ENCODE measurements at regions not wholly inside any gene's neighbourhood (a gene's known extent, or its start where the extent isn't known, plus 50 kb on each side); places are given as distances from the start of the nearest gene placed in this dataset.

- no peaks in the 10 kb centered on the region for H3K9me2 ChIP-seq (ENCODE audit: insufficient read depth, low read length)
- H3K27ac ChIP-seq (ENCODE audit: low read depth, low read length, poor library complexity, severe bottlenecking), result no peak overlapping the region
- BruUV-seq (replicated peaks), result no TSS peak
- H3K36me3 ChIP-seq (ENCODE audit: insufficient read depth, low read length), result no peaks in the 10 kb centered on the region
- ChIA-PET CTCF (ENCODE audit: unreplicated experiment) (interaction anchor here (1.7 kb wide), 1 partner anchor 474 kb away, joined by 6 read pairs; no protein-coding TSS in a partner anchor), POLR2A (interaction anchor here (1.1 kb wide), 1 partner anchor 709 kb away, joined by 3 read pairs; no protein-coding TSS in a partner anchor)
- intact Hi-C loops (cut with micrococcal nuclease; ENCODE audit: unreplicated experiment), result loop anchor here (5.0 kb wide), 3 partner anchors 476 to 801 kb away; no protein-coding TSS in a partner anchor
- no peaks in the 10 kb centered on the region for H3K4me1 ChIP-seq (ENCODE audit: insufficient read depth, low read length, poor library complexity, severe bottlenecking)
- H3K4me2 ChIP-seq (ENCODE audit: low read length), result no peak overlapping the region
- DNase-seq (ENCODE audit: low spot score), result no peak
- no peaks in the 10 kb centered on the region for H3K79me2 ChIP-seq (ENCODE audit: insufficient read depth, low read depth, low read length)
- no peak overlapping the region for H3K4me3 ChIP-seq (ENCODE audit: low read depth, low read length, poor library complexity, severe bottlenecking)
- no peaks in the 10 kb centered on the region for H3K9me3 ChIP-seq (ENCODE audit: low read length)
- H4K20me1 ChIP-seq (ENCODE audit: insufficient read depth, low read length), result no peaks in the 10 kb centered on the region
- H2AFZ ChIP-seq (ENCODE audit: low read length), result no peak overlapping the region
- no peak for TF ChIP-seq CTCF (conservative IDR thresholded peaks at IDR 0.05; ENCODE audit: low read length)
- no peak for TF ChIP-seq EZH2phosphoT487 (IDR thresholded peaks at IDR 0.05; ENCODE audit: borderline replicate concordance, low read depth, low read length)
These were observed 430.9 kb downstream of the ETS1 start for GRCh38 chr11:128156486-128156885.

- Histone ChIP-seq H3K4me2 (ENCODE audit: low read length) (no peak overlapping the region), H3K36me3 (ENCODE audit: insufficient read depth, low read length) (no peaks in the 10 kb centered on the region), H3K9me2 (ENCODE audit: insufficient read depth, low read length) (no peaks in the 10 kb centered on the region), H3K4me3 (ENCODE audit: low read depth, low read length, poor library complexity, severe bottlenecking) (no peak overlapping the region), H3K79me2 (ENCODE audit: insufficient read depth, low read depth, low read length) (no peaks in the 10 kb centered on the region), H4K20me1 (ENCODE audit: insufficient read depth, low read length) (no peaks in the 10 kb centered on the region), H3K27ac (ENCODE audit: low read depth, low read length, poor library complexity, severe bottlenecking) (no peak overlapping the region), H3K4me1 (ENCODE audit: insufficient read depth, low read length, poor library complexity, severe bottlenecking) (no peaks in the 10 kb centered on the region), H3K9me3 (ENCODE audit: low read length) (no peaks in the 10 kb centered on the region), H2AFZ (ENCODE audit: low read length) (no peak overlapping the region)
- no peak for DNase-seq (ENCODE audit: low spot score)
- intact Hi-C loops (cut with micrococcal nuclease; ENCODE audit: unreplicated experiment), result loop anchor here (5.0 kb wide), 3 partner anchors 477 to 802 kb away; no protein-coding TSS in a partner anchor
- ChIA-PET POLR2A (no interaction called here), CTCF (ENCODE audit: unreplicated experiment) (no interaction called here)
- BruUV-seq (replicated peaks), result no TSS peak
- TF ChIP-seq CTCF (conservative IDR thresholded peaks at IDR 0.05; ENCODE audit: low read length), result no peak
- TF ChIP-seq EZH2phosphoT487 (IDR thresholded peaks at IDR 0.05; ENCODE audit: borderline replicate concordance, low read depth, low read length), result no peak
These were observed 431.8 kb downstream of the ETS1 start for GRCh38 chr11:128155590-128155989.

- Histone ChIP-seq H3K79me2 (ENCODE audit: insufficient read depth, low read depth, low read length) (no peaks in the 10 kb centered on the region), H3K9me3 (ENCODE audit: low read length) (no peaks in the 10 kb centered on the region), H3K4me2 (ENCODE audit: low read length) (no peak overlapping the region), H3K4me3 (ENCODE audit: low read depth, low read length, poor library complexity, severe bottlenecking) (no peak overlapping the region), H4K20me1 (ENCODE audit: insufficient read depth, low read length) (no peaks in the 10 kb centered on the region), H2AFZ (ENCODE audit: low read length) (no peak overlapping the region), H3K9me2 (ENCODE audit: insufficient read depth, low read length) (no peaks in the 10 kb centered on the region), H3K36me3 (ENCODE audit: insufficient read depth, low read length) (no peaks in the 10 kb centered on the region), H3K4me1 (ENCODE audit: insufficient read depth, low read length, poor library complexity, severe bottlenecking) (no peaks in the 10 kb centered on the region), H3K27ac (ENCODE audit: low read depth, low read length, poor library complexity, severe bottlenecking) (no peak overlapping the region)
- DNase-seq (ENCODE audit: low spot score), result no peak
- CTCF ChIA-PET (ENCODE audit: unreplicated experiment), result no interaction called here
- intact Hi-C loops (cut with micrococcal nuclease; ENCODE audit: unreplicated experiment), result no loop called here
- BruUV-seq (replicated peaks), result no TSS peak
- TF ChIP-seq CTCF (conservative IDR thresholded peaks at IDR 0.05; ENCODE audit: low read length) (no peak), EZH2phosphoT487 (IDR thresholded peaks at IDR 0.05; ENCODE audit: borderline replicate concordance, low read depth, low read length) (no peak)
- POLR2A ChIA-PET, result interaction anchor here (1.2 kb wide), 1 partner anchor 45 kb away, joined by 3 read pairs; no protein-coding TSS in a partner anchor
These were observed 433.7 kb downstream of the ETS1 start for GRCh38 chr11:128153697-128154048.
